Endometrium (tissue), 2 donors: ENCODE measurements at regions not wholly inside any gene's neighbourhood (a gene's known extent, or its start where the extent isn't known, plus 50 kb on each side); places are given as distances from the start of the nearest gene placed in this dataset.
"Not testable (repeated sequence)": the region's sequence is repeated elsewhere in the genome, so short reads cannot be mapped to it uniquely, and the experiment has no call there.

Source experiments
- FAIRE-seq: peaks from 2 replicates; lab custom pipeline; 2012; peaks lifted over from hg19 to GRCh38; lab: Jason Lieb, UNC
- donor health status: control.
- donor health status: control.

DNA sequence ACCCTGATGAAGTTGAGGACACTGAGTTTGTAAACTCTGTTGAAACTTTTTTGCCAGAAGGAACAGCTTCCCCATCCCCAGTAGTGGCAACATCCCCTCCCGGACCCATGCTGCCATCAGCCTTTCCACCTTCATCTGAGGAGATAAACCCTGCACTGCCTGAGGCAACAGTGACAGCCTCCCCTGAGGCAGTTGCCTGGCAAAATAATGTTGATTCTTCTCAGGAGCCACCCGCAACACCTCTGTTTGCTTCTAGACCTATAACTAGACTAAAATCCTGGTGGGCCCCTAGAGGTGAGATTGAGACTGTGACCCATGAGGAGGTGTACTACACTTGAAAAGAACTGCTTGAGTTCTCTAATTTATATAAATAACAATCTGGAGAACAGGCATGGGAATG lies 597.6 kb upstream of the NR3C2 start:
- not testable (repeated sequence) for FAIRE-seq

DNA sequence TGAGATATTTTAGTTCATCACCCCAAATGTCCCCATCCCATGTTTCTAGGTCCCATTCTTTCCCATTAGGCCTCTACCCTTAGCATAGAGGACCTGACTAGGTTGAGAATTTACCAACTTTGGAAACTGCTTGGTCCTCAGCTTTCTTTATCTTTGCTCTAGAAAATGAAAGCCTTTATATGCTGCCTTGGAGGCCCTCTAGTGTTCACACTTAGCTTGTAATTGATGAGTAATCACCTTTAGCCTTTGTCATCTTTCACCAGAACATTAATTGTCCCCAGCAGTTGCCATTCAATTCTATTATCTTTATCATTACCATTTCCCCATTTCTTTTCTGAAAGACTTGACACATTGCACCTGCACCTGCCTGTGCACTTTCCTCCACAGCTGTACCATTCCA lies 589.2 kb upstream of the NR3C2 start:
- FAIRE-seq, result no peak

DNA sequence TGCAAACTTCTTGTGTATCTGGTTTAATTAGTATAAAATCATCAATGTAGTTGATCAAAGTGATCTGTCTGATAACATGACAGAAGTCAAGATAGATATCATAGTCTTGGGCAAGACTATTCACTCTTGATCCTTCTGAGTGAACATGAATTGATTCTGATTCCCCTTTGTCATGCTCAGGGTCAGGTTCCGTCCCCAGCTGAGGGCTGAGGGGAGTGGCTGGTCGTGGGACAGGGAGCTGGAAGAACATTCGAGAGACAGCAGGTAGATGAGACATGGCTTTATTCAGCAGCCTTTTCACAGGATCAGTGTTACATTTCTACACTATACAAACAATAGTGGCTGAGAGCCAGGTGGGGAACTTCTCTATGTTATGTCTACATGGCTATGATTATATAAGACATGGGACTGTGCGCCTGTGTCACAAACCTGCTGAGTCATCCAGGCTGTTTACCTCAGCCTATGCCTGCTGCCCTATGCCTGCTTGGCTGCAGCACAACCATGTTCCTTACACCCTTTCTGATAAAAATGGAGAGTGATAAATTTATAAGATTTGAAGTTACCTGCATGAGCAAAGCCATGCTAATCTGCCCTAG lies 586.9 kb upstream of the NR3C2 start:
- FAIRE-seq, result no peak

DNA sequence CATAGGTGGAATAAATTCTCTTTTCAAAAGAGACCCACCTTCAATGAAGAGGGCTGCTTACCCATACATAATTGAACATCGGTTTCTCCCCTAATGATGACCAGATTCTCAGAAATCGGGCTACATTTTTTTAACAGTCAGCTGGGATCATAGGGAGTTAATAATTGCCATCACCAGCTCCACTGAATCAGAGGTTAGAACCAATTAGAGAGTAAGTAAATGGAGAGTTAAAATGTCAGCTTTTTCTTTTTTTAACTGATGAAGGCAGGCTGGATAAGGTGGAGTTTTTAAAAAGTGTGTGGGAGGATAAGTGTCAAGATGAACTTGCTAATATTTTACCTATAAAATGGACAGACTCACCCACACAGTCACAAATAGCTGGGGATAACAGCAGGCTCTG lies 584.5 kb upstream of the NR3C2 start:
- no peak for FAIRE-seq

DNA sequence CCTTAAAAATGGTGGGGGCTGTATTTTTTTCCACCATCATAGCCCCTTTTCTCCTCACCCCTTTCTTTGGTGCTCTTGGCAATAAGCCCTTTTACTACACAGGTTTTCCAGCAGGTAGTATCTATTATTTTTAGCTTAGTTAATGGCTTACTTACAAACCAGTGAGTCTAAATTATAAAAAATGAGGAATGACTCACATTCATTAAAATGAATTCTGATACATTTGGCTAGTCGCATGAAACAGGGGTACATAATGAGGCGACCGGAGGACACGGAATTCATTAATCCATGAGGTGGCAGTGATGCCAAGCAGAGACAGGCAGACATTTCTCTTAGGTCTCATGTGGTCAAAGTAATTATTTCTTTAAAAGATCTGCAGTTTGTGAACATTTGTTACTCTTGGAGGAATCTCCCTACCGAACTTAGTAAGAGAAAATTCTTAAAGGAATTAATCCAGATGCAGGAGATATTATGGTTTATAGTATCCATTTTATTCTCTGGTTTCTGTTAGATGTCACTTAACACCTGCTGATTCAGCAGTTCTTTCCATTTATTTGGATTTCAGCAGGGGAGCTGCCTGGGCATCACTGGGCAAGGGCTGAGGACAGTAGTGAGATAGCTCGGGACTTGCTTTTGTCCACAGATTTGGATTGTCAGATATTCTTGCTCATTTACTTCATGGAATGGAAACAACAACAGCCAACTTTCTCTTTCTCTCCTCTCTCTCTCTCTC lies 575.0 kb upstream of the NR3C2 start:
- FAIRE-seq, result no peak

DNA sequence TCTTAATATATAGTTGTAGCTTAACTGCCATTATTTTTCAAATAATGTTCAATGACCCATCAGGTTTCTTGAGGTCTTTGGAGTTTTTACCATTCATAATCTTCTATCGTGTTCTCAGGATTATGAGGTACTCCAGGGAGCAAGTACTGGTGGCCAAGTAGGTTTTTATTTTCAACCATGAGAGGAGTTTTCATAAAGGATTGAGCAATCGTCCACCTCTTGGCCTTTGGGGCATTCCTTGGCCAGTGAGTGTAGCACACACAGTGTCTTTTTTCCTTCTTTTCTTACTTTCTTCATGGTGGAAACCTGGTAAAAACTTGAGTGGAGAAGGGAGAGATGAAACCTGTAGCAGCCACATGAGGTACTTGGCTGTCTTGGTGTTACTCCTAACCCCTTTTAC lies 567.0 kb upstream of the NR3C2 start:
- no peak for FAIRE-seq

DNA sequence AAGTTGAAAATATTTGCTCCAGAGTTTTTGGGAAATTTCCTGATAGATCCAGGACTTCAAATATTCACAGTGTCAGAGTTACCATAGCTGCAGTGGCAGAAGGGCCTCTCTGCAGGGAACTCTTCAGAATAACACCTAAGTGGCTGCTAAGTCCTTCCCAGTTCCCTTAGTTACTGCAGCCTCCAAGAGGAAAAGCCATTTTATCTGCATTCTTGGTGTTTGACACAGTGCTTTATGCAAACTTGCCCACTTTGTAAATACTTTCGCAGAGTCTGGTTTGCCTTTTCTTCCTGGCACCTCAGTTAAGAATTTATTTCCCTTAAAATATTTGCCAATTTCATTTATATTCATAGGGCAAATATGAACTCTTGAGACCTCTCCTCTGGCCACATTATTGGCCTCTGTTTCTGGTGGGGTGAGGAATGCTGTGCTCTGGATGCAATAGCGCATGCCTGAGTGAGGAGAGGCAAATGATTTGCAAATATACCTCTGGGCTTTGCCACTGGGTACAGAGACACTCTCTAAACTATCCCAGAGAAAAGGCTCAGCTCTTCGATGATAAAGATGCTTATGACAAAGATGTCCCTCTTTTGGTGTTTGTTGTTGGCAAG lies 566.3 kb upstream of the NR3C2 start:
- FAIRE-seq, result no peak

DNA sequence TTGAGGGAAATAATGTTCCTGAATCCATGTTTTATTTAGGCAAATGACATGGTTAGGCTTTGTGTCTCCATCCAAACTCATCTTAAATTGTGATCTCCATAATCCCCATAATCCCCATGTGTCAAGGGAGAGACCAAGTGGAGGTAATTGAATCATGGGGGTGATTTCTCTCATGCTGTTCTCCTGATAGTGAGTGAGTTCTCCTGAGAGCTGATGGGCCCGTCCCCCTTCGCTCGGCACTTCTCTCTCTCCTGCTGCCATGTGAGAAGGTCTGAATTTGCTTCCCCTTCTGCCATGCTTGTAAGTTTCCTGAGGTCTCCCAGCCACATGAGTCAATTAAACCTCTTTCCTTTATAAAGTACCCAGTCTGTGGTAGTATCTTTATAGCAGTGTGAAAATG lies 563.0 kb upstream of the NR3C2 start:
- no peak for FAIRE-seq

DNA sequence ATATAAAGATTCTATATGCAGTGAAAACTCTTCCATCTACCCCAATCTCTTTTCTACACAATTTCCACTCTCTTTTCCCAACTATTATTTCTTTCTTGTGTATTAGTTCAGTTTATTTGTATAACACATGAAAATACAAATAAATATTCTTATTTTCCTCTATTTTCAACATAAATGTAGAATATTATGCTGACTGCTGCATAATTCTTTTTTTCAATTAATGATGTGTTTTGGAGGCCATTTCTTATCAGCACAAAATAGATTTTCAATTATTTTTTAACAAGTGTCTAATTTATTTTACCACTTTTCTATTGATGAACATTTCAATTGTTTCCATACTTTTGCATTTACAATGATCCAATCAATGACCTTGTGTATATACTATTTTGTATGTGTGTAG lies 557.7 kb upstream of the NR3C2 start:
- no peak for FAIRE-seq

DNA sequence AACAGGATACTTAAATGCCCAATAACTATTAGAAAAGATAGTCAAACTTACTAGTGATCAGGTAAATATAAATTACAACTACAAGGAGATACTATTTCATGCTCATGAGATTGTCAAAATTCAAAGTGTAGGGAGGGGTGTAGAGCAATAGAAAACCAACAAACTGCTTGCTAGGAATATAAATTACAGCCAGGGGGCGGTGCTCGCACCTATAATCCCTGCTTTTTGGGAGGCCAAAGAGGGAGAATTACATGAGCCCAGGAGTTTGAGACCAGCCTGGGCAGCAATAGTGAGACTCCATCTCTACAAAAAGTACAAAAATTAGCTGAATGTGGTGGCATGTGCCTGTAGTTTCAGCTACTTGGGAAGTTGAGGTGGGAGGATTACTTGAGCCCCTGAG lies 556.5 kb upstream of the NR3C2 start:
- no peak for FAIRE-seq

DNA sequence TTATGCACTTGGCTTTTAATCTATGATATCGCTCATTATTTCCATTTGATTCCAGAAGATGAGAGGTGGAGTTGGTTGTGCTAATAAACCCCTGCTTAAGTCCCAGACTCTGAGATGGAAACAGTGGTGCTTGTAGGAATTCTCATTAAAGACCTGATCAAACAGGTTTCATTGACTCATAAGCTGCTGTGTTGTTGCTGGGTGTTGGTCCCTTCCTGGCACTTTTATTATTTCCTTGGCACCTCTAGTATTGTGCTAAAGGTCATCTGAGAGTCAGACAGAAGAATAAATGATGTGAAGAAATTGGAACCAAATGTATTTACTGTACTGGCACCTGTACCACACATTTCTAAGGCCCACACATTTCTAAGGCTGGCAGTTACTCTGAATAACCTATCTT lies 544.7 kb upstream of the NR3C2 start:
- no peak for FAIRE-seq

DNA sequence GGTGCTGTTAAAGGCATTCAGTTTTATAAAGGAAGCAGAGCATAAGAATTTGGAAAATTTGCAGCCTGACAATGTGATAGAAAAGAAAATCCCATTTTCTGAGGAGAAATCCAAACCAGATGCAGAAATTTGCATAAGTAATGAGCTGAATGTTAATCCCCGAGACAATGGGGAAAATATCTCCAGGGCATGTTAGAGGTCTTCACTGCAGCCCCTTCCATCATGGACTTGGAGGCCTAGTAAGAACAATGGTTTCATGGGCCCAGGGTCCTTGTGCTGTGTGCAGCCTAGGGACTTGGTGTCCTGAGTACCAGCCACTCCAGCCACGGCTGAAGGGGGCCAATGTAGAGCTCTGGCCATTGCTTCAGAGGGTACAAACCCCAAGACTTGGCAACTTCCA lies 542.7 kb upstream of the NR3C2 start:
- FAIRE-seq, result no peak

DNA sequence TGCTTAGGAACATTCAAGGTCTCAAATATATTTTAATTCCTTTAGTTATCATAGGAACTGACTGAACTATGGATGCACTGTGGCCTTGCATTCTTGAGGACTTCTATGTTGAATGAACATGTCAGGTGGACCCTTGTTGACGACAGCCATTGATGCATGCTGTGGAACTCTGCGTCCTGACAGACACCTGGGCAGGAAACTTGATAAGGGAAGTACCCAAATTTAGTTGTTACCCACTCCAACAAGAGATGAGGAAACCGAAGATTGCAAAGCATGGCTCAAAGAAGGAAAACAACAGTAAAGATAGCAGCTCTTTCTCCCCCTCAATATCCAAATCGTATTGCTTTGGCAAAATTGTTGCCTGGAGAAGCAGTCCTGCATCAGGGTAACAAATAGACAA lies 540.0 kb upstream of the NR3C2 start:
- no peak for FAIRE-seq

DNA sequence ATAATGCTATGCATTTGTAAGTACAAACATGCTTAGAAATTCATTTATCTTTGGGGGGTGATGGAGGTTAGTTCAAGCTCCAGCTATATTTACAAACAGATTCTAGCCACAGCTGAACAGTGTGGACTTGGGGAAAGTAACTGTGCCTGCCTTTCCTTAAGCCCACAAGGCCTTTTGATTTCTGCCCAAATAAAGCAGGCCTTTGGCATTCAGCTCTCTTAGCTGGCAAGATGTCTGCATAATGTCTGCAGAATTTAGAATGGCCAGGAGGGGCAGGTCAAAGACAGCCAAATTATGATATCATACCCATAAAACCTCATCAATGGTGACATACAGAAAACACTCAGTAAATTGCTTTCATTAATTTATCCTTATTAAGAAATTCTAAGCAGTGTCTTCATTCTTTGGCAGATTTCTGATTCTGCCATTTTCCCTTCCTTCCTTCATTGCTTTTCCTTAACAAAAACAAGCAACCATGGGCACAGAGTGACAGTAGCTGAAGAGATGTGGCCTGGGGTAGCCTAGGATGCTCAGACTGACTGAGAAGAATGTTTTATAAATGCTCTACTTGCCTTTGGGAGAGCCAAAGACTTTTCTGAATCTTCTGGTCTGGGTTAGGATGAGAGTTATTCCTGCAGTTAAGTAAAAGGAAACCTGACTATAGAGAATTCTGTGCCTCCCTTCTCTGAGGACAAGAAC lies 538.7 kb upstream of the NR3C2 start:
- no peak for FAIRE-seq

DNA sequence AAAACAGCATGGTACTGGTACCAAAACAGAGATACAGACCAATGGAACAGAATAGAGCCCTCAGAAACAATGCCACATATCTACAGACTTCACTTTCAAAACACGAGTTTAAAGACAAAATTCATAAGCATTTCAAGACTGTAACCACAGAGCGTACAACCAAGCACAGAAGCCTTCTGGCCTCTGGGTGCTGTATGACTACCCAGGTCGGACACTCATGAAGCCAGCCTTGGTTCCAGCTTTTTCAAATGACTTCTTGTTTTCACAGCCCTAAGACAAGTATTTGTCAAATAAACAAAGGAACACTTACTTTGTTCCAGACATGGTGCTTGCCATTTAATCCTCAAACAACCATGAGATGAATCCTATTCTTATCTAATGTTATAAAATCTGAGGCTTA lies 536.1 kb upstream of the NR3C2 start:
- no peak for FAIRE-seq

DNA sequence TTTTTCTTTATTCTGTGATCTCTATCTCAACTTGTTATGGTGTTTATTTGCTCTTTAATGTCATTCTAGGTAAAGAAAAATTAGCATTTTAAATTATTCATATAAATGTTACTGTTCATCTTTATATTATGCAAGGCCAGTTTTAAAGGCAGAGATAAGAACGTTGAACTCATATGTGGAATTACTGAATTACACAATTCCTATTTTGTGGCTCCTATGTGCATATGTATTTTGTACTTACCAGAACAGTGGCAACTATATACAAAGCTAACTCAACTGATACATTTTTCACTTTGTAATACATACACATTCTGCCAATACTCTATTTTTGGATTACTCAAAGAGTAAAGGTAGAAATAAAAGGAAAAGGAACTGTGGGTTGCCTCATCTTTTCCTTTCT lies 533.2 kb upstream of the NR3C2 start:
- no peak for FAIRE-seq

DNA sequence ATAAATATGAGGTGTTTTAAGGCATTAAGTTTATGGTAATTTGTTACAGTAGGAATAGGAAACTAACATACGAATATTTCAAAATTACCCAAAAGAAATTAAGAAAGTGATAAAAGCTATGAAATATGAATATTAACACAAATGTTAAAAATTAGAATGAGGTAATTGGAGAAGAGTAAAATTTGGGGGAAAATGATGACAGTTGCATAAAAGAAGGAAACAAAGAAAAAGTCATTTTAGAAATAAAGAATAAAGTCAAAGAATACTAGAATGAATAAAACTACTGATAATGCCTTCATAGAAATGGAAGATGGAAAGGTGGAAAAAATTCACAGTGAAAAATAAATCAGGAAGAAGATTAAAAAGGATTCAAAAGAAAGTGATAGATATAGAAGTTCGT lies 522.9 kb upstream of the NR3C2 start:
- FAIRE-seq, result no peak

DNA sequence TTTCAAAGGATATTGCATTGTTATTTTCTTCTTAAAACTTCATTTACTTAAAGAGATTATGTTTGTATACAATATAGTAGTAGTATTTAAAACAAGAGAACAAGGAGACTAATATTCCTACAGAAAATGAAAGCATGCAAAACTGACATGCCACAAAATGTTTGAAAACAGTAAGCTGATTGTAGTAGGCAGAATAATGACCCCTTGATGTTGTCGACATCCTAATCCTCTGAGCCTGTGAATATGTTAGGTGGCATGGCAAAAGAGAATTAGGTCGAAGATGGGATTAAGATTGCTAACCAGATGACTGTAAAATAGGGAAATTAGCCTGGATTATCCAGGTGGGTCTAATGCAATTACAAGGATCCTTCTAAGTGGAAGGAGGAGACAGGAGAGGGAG lies 522.2 kb upstream of the NR3C2 start:
- no peak for FAIRE-seq

DNA sequence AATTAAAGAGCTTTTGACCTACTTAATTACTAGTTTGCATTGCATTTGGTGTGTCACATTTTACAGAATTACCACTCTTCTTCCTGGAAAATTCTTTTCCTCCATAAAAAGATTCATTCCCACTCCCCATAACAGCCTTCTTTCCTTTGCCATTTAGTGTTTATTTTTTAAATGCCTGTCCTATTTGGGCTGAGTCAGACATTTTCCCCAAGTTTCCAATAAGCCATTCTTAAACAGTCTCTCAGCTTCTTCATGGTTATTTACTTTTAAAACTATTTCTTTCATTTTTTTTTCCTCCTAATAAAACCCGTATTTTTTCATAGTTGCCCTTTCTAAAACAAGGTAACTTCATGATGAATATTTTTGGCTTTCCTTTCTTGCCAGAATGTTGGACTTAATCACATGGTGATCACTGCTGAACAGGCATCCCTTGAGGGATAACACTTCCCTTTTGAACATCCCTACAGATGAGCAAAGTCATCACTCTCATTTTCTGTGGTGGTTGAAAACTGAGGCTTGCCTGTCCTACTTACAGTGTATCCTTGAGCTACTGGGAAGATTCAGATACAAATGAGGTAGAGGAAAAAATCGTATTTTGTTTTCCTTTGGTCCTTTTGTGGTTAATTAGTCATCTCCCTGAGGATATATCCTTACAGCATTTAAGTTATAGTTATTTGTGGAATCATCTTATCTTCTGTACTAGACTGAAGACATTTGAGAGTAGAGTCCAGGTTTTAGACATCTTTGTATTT lies 520.5 kb upstream of the NR3C2 start:
- FAIRE-seq, result no peak

DNA sequence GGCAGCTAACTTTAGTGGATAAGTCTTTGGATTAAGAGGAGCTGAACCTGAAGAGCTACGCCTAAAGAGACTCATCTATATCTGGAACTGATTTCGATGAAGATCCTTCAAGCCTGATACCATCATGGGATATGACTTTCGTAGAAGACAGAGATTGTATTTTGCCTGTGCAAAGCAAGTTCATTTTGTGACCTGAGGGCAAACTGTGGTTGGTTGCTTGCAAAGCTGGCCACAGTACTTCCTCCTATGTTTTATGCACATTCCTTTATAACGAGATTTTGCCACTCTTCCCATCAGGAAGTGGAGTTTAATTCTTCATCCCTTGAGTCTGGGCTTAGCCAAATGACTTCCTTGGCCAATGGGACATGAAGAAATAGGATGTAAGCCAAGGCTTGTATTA lies 519.3 kb upstream of the NR3C2 start:
- no peak for FAIRE-seq

DNA sequence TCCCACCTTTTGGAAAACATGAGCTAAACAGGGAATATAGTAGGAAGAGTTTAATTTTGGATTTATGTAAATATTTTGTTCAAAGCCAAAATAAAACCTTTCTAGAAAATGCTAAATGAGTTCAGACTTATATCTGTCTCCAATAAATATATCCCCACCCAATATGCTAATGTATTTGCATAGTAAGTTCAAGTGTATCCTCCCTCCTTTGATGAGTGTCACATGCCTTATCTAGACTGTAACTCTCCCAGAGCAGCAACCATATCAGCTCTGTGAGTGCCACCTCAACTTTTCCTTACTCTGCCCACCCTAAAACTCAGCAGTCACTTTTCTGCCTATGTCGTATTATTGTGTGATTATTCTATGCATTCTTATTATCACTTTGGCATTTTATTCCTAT lies 516.1 kb upstream of the NR3C2 start:
- no peak for FAIRE-seq

DNA sequence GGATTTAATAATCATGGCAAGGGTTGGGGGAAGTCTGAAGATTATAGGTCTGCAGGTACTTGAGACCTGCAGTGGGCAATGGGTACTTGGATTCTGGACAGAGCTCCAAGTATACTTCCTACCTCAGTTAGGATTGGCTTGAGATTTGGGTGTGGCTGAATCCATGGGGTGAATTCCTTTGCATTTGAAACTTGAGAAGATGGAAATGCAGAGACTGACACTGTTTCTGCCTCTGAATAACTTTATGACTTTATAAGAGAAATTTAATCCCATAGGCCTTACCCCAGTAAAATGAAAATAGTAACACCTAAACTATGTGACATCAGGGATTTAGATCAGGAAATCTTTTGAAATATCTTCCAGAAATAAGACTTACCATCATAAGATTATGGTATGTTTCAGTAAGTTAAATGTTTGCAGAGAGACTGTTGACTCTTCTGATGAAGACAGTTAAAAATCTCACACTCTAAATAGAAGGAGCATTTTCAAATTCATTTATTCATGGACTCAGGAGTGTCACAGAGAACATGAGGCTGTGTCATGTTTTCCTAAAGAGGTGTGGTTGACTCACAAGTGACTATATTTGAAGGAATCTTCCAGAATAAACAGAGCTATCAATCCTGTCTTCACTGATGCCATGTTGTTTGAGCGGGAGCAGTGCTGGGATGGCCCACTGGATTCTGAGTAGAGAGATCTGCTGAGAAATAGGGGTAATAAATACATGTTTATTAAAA lies 513.5 kb upstream of the NR3C2 start:
- no peak for FAIRE-seq
